Muscle of leg (tissue), 3 donors: ENCODE measurements at regions not wholly inside any gene's neighbourhood (a gene's known extent, or its start where the extent isn't known, plus 50 kb on each side); places are given as distances from the start of the nearest gene placed in this dataset.

Source experiments
- DNase-seq: peaks from one replicate; pipeline ENCODE4 v3.0.0; 2013
- H3K27ac ChIP-seq: one replicate; pipeline ENCODE4 v1.5.1; 2013; ENCODE audit warnings: mild to moderate bottlenecking, low read length, control low read depth
- H3K27me3 ChIP-seq: one replicate; pipeline ENCODE4 v1.6.1; 2013; ENCODE audit warnings: low read length; ENCODE audit not compliant: control insufficient read depth, insufficient read depth
- H3K36me3 ChIP-seq: one replicate; pipeline ENCODE4 v1.6.1; 2013; ENCODE audit warnings: low read length; ENCODE audit not compliant: control insufficient read depth, insufficient read depth
- H3K4me1 ChIP-seq: one replicate; pipeline ENCODE4 v1.6.1; 2013; ENCODE audit warnings: low read length; ENCODE audit not compliant: control insufficient read depth, insufficient read depth
- H3K4me3 ChIP-seq: one replicate; pipeline ENCODE4 v1.5.1; 2013; ENCODE audit warnings: low read length, control low read depth
- H3K9me3 ChIP-seq: replicated peaks from 2 replicates; pipeline ENCODE4 v1.6.1; 2013; ENCODE audit warnings: low read depth, low read length; ENCODE audit not compliant: control insufficient read depth
- WGBS: methylation state at CpG from one replicate; pipeline ENCODE4 v1.1.5; 2013; ENCODE audit warnings: missing lambda C conversion rate; ENCODE audit not compliant: insufficient coverage; 5-methylcytosine and 5-hydroxymethylcytosine counted together

DNA sequence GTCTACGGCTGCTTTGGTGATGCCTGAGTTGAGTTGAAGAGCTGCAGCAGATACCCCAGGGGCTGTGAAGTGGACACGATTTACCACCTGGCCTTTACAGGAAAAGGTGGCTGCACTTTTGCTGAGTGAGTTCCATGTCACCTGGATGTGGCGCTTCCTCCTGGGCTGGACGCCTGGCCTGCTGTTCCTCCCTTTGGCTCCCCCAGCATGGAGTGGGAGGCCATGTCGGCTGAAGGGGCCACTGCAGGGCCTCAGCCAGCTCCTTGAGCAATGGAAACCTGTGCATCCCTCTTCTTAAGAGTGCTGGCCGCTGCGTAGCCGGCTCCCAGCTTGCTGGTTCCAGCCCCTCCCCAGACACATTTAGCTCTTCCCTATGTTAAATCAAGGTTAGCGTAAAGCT, 221.0 kb downstream of the GLRX3 start:
- H3K36me3 ChIP-seq: no peaks in the 10 kb centered on the region
- DNase-seq: no peak
- peaks cover 3% of the 10 kb centered on the region for H3K4me1 ChIP-seq
- H3K27me3 ChIP-seq: peaks cover 6% of the 10 kb centered on the region
- H3K9me3 ChIP-seq: no peaks in the 10 kb centered on the region
- 75% methylated on average over 5 of the region's 9 CpGs for WGBS
- no peak overlapping the region for H3K4me3 ChIP-seq
- no peak overlapping the region for H3K27ac ChIP-seq

DNA sequence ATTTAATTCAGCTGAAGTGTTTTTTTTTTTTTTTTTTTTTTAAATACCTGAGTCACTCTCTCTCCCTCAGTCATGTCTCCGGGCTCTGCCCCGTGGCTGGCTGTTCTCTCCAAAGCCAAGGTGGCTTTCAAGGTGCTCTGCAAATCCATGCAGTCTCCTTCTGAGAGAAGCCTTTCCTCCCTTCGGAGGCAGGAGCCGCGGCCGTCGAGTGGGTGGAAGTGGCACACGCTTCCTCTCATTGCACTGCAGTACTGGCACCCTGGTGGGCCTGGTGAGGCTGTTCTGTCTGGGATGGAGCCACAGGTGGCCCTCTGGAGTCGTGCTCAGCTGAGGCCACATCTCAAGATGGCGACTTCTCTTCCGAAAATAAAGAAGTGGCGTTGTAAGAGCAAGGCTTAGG, 221.8 kb downstream of the GLRX3 start:
- H3K27me3 ChIP-seq: peaks cover 6% of the 10 kb centered on the region
- WGBS: 83% methylated on average over 10 of the region's 12 CpGs
- peaks cover 3% of the 10 kb centered on the region for H3K4me1 ChIP-seq
- H3K36me3 ChIP-seq: no peaks in the 10 kb centered on the region
- DNase-seq: no peak
- no peak overlapping the region for H3K4me3 ChIP-seq
- no peaks in the 10 kb centered on the region for H3K9me3 ChIP-seq
- no peak overlapping the region for H3K27ac ChIP-seq

DNA sequence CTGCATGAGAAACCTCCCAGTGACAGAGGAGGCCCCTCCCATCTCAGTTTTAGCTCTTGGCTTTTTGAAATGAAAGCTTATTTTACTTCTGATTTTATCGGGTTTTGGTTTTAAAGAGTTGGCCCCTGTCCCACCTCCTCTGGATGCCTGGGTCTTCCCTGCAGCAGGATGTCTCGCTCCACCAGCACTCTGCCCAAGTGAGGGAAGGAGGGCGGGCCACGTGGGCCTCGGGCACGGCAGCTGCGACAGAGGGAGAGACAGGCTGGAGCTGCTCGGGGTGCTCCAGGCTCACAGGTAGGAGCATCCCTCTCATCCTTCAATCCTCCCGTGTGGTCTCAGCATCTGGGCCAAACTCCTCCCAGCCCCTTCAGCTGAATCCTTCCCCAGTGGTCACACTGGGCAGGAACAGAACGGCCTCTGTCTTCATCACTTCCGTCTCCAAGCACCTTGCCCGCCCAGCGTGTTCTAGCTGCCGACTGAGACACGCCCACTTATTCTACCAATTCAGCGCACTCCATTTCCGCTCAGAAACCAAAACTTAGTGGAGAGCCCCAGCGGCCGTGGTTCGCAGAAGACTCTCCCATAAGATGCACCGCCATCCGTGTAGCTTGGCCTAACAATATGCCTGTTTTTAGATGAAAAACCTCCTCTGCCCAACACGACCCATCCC, 222.9 kb downstream of the GLRX3 start:
- no peak for DNase-seq
- no peaks in the 10 kb centered on the region for H3K9me3 ChIP-seq
- H3K27ac ChIP-seq: no peak overlapping the region
- peaks cover 3% of the 10 kb centered on the region for H3K4me1 ChIP-seq
- H3K27me3 ChIP-seq: peaks cover 7% of the 10 kb centered on the region
- H3K36me3 ChIP-seq: no peaks in the 10 kb centered on the region
- WGBS: 66% methylated on average over 19 of the region's 23 CpGs
- no peak overlapping the region for H3K4me3 ChIP-seq

DNA sequence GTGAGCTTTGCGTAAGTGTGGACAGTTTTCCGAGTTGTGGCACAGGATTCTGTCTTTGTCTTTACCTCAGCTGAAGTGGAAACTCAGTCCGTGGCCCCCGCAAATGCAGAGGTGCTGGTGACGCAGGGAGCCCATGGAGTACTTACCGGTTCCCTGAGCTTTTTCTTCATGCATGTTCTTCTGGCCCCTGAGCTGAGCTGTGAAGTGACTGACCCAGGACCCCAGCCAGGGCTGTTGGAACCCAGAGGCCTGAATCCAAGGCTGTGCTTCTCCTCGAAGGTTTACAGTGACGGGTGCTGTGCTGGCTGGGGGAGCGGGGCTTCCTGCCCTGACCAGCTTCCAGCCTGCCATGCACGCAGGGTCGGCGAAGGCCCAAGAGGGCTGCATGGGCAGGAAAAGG, 223.5 kb downstream of the GLRX3 start:
- Histone ChIP-seq H3K4me1 (peaks cover 3% of the 10 kb centered on the region), H3K27ac (no peak overlapping the region), H3K27me3 (peaks cover 10% of the 10 kb centered on the region), H3K9me3 (no peaks in the 10 kb centered on the region), H3K4me3 (no peak overlapping the region), H3K36me3 (no peaks in the 10 kb centered on the region)
- no peak for DNase-seq
- WGBS: 83% methylated on average over 9 of the region's 12 CpGs

DNA sequence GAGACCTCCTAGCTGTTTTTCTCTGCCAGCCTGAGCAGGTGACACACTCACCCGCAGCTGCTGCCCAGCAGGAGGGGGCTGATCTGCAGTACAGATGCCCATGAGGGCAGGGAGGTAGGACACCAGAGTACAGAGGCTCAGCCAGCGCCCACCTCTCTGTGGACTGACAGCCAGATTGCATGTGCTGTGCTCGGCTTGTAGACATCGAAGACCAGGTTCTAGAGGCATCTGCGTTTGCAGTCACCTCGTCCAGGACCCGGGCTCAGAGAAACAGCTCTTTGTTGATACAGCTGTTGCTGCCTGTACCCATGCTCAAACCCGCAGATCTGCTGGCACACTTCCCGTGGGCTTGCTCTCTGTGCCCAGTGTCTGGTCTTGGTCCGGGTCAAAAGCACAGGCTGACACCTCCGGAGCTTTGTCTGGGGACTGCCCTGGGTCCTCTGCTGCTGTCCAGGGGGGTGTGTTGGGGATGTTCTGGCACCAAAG, 224.7 kb downstream of the GLRX3 start:
- WGBS: 59% methylated on average over 11 of the region's 11 CpGs
- DNase-seq: peak; percentile 17

GRCh38 chr10:130361351-130362105, 225.3 kb downstream of the GLRX3 start:
- Histone ChIP-seq H3K36me3 (no peaks in the 10 kb centered on the region), H3K27me3 (peaks cover 10% of the 10 kb centered on the region), H3K9me3 (no peaks in the 10 kb centered on the region), H3K27ac (no peak overlapping the region), H3K4me1 (peaks cover 3% of the 10 kb centered on the region), H3K4me3 (no peak overlapping the region)
- no peak for DNase-seq
- WGBS: 76% methylated on average over 6 of the region's 10 CpGs

More for the DNA sequence above, 224.7 kb downstream of the GLRX3 start:
- Histone ChIP-seq H3K36me3 (no peaks in the 10 kb centered on the region), H3K9me3 (no peaks in the 10 kb centered on the region), H3K4me3 (no peak overlapping the region), H3K4me1 (peaks cover 3% of the 10 kb centered on the region), H3K27ac (no peak overlapping the region), H3K27me3 (peaks cover 10% of the 10 kb centered on the region)

GRCh38 chr10:130362308-130362761, 226.1 kb downstream of the GLRX3 start:
- no peak overlapping the region for H3K27ac ChIP-seq
- H3K4me1 ChIP-seq: peaks cover 3% of the 10 kb centered on the region
- H3K9me3 ChIP-seq: no peaks in the 10 kb centered on the region
- 22% methylated on average over 9 of the region's 9 CpGs for WGBS
- DNase-seq: peak; percentile 6
- no peak overlapping the region for H3K4me3 ChIP-seq
- H3K36me3 ChIP-seq: no peaks in the 10 kb centered on the region
- peaks cover 10% of the 10 kb centered on the region for H3K27me3 ChIP-seq

- H3K4me3 ChIP-seq: no peak overlapping the region
- 87% methylated on average over 3 of the region's 5 CpGs for WGBS
- H3K36me3 ChIP-seq: no peaks in the 10 kb centered on the region
- H3K27ac ChIP-seq: no peak overlapping the region
- H3K9me3 ChIP-seq: no peaks in the 10 kb centered on the region
- peaks cover 3% of the 10 kb centered on the region for H3K4me1 ChIP-seq
- DNase-seq: no peak
- peaks cover 10% of the 10 kb centered on the region for H3K27me3 ChIP-seq
These were observed 226.9 kb downstream of the GLRX3 start for GRCh38 chr10:130363051-130363450.

DNA sequence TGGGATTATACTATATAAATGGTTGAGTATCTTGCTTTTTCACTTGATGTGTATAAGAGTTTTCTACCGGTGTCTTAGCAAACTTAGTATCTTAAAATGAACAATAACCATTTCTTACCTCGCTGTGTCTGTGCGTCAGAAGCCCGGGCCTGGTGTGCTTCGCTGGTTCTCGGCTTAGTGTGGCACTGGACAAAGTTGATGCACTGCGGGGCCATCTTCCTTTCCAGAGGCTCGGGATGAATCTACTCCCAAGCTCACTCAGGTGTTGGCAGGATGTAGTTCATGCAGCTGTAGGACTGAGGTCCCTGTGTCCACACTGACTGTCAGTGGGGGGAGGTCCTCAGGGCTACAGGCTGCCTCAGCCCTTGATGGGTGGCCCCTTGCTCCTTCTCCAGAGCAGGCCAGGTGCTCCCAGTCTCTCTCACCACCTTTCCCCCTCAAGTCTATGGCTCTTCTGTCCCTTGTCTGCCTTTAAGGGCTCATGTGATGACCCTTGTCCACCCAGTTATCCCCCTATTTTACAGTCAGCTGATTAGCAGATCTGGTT, 227.8 kb downstream of the GLRX3 start:
- Histone ChIP-seq H3K36me3 (no peaks in the 10 kb centered on the region), H3K4me3 (no peak overlapping the region), H3K27ac (no peak overlapping the region), H3K9me3 (no peaks in the 10 kb centered on the region), H3K4me1 (peaks cover 3% of the 10 kb centered on the region), H3K27me3 (peaks cover 8% of the 10 kb centered on the region)
- WGBS: 90% methylated on average over 7 of the region's 8 CpGs
- no peak for DNase-seq

GRCh38 chr10:130364631-130365411, 228.6 kb downstream of the GLRX3 start:
- no peak for DNase-seq
- WGBS: 66% methylated on average over 14 of the region's 17 CpGs
- Histone ChIP-seq H3K9me3 (no peaks in the 10 kb centered on the region), H3K4me3 (no peak overlapping the region), H3K27me3 (peaks cover 8% of the 10 kb centered on the region), H3K36me3 (no peaks in the 10 kb centered on the region), H3K4me1 (peaks cover 3% of the 10 kb centered on the region), H3K27ac (no peak overlapping the region)
